PC-9 (cell line): ENCODE measurements at regions not wholly inside any gene's neighbourhood (a gene's known extent, or its start where the extent isn't known, plus 50 kb on each side); places are given as distances from the start of the nearest gene placed in this dataset.

Source experiments
- CTCF ChIP-seq: fragments of 200-600 bp; sonication (generic); conservative IDR thresholded peaks from 2 replicates; pipeline ENCODE4 v1.6.1; 2017; ENCODE audit warnings: mixed run types, antibody characterized with exemption, mild to moderate bottlenecking, moderate library complexity
- EZH2 ChIP-seq: fragments of 200-600 bp; sonication (generic); IDR thresholded peaks from 2 replicates; pipeline ENCODE4 v1.8.0; 2017; ENCODE audit warnings: antibody characterized with exemption, low read depth

GRCh38 chr11:80898910-80899309 lies 1458.1 kb upstream of the TENM4 start:
- TF ChIP-seq CTCF, result no peak
- no peak for TF ChIP-seq EZH2
